ENCODE measurements at regions not wholly inside any gene's neighbourhood (a gene's known extent, or its start where the extent isn't known, plus 50 kb on each side); places are given as distances from the start of the nearest gene placed in this dataset.

GRCh38 chr3:74564560-74564959, 49.9 kb downstream of the CNTN3 start:
- ChIA-PET CTCF (no interaction called here), POLR2A (ENCODE audit: unreplicated experiment) (no interaction called here)
- TF ChIP-seq EZH2 (IDR thresholded peaks at IDR 0.05; ENCODE audit: low read depth) (no peak), CTCF (conservative IDR thresholded peaks at IDR 0.05) (no peak)
- Histone ChIP-seq H3K4me3 (no peak overlapping the region), H3K9me3 (ENCODE audit: insufficient read depth, low read depth) (no peaks in the 10 kb centered on the region), H3K79me2 (ENCODE audit: low read depth) (no peaks in the 10 kb centered on the region), H3K9me2 (ENCODE audit: insufficient read depth) (no peaks in the 10 kb centered on the region), H3K27ac (no peak overlapping the region), H3K4me2 (no peak overlapping the region), H3K36me3 (ENCODE audit: low read depth) (no peaks in the 10 kb centered on the region), H2AFZ (no peak overlapping the region), H3F3A (ENCODE audit: insufficient read depth, low read depth) (no peaks in the 10 kb centered on the region), H3K27me3 (ENCODE audit: insufficient read depth, low read depth) (no peaks in the 10 kb centered on the region), H3K4me1 (replicated peaks; ENCODE audit: insufficient read depth) (no peaks in the 10 kb centered on the region), H4K20me1 (ENCODE audit: insufficient read depth) (no peaks in the 10 kb centered on the region)
- intact Hi-C loops (cut with micrococcal nuclease; ENCODE audit: unreplicated experiment): no loop called here
- no peak for DNase-seq
- BruUV-seq (replicated peaks): no TSS peak

GRCh38 chr3:74562558-74563269, 51.7 kb downstream of the CNTN3 start:
- BruUV-seq (replicated peaks): no TSS peak
- TF ChIP-seq CTCF (conservative IDR thresholded peaks at IDR 0.05) (no peak), EZH2 (IDR thresholded peaks at IDR 0.05; ENCODE audit: low read depth) (no peak)
- H3K9me3 ChIP-seq (ENCODE audit: insufficient read depth, low read depth): no peaks in the 10 kb centered on the region
- intact Hi-C loops (cut with micrococcal nuclease; ENCODE audit: unreplicated experiment): no loop called here
- no peak overlapping the region for H3K4me2 ChIP-seq
- no peaks in the 10 kb centered on the region for H3F3A ChIP-seq (ENCODE audit: insufficient read depth, low read depth)
- H4K20me1 ChIP-seq (ENCODE audit: insufficient read depth): no peaks in the 10 kb centered on the region
- no peak for DNase-seq
- H3K9me2 ChIP-seq (ENCODE audit: insufficient read depth): no peaks in the 10 kb centered on the region
- no peaks in the 10 kb centered on the region for H3K27me3 ChIP-seq (ENCODE audit: insufficient read depth, low read depth)
- ChIA-PET POLR2A (ENCODE audit: unreplicated experiment) (no interaction called here), CTCF (no interaction called here)
- H3K4me3 ChIP-seq: no peak overlapping the region
- no peaks in the 10 kb centered on the region for H3K36me3 ChIP-seq (ENCODE audit: low read depth)
- H3K27ac ChIP-seq: no peak overlapping the region
- H3K4me1 ChIP-seq (replicated peaks; ENCODE audit: insufficient read depth): no peaks in the 10 kb centered on the region
- H2AFZ ChIP-seq: no peak overlapping the region
- no peaks in the 10 kb centered on the region for H3K79me2 ChIP-seq (ENCODE audit: low read depth)

- intact Hi-C loops (cut with micrococcal nuclease; ENCODE audit: unreplicated experiment): no loop called here
- BruUV-seq (replicated peaks): no TSS peak
- no peak overlapping the region for H3K4me2 ChIP-seq
- H3K9me3 ChIP-seq (ENCODE audit: insufficient read depth, low read depth): no peaks in the 10 kb centered on the region
- no peaks in the 10 kb centered on the region for H3K79me2 ChIP-seq (ENCODE audit: low read depth)
- H3K27ac ChIP-seq: no peak overlapping the region
- no peak overlapping the region for H2AFZ ChIP-seq
- no peak overlapping the region for H3K4me3 ChIP-seq
- POLR2A ChIA-PET (ENCODE audit: unreplicated experiment): no interaction called here
- CTCF ChIA-PET: no interaction called here
- H3F3A ChIP-seq (ENCODE audit: insufficient read depth, low read depth): no peaks in the 10 kb centered on the region
- no peaks in the 10 kb centered on the region for H3K4me1 ChIP-seq (replicated peaks; ENCODE audit: insufficient read depth)
- H3K36me3 ChIP-seq (ENCODE audit: low read depth): no peaks in the 10 kb centered on the region
- H4K20me1 ChIP-seq (ENCODE audit: insufficient read depth): no peaks in the 10 kb centered on the region
- no peaks in the 10 kb centered on the region for H3K27me3 ChIP-seq (ENCODE audit: insufficient read depth, low read depth)
- DNase-seq: no peak
- H3K9me2 ChIP-seq (ENCODE audit: insufficient read depth): no peaks in the 10 kb centered on the region
- TF ChIP-seq EZH2 (IDR thresholded peaks at IDR 0.05; ENCODE audit: low read depth) (no peak), CTCF (conservative IDR thresholded peaks at IDR 0.05) (no peak)
These were observed 52.6 kb downstream of the CNTN3 start for GRCh38 chr3:74561881-74562280.

Data from PC-9 (cell line).